ENCODE measurements at regions not wholly inside any gene's neighbourhood (a gene's known extent, or its start where the extent isn't known, plus 50 kb on each side); places are given as distances from the start of the nearest gene placed in this dataset.

GRCh38 chr4:133887723-133888122, 313.9 kb downstream of the PABPC4L start:
- Histone ChIP-seq H3K36me3 (ENCODE audit: insufficient read depth, low read length) (no peaks in the 10 kb centered on the region), H3K4me1 (ENCODE audit: insufficient read depth, low read length) (no peaks in the 10 kb centered on the region), H3K9me3 (ENCODE audit: control insufficient read depth, insufficient read depth, low read length) (no peaks in the 10 kb centered on the region), H3K9ac (ENCODE audit: low read depth, low read length) (no peak overlapping the region)

- no peaks in the 10 kb centered on the region for H3K9me3 ChIP-seq (ENCODE audit: control insufficient read depth, insufficient read depth, low read length)
- H3K9ac ChIP-seq (ENCODE audit: low read depth, low read length) = no peak overlapping the region
- H3K4me1 ChIP-seq (ENCODE audit: insufficient read depth, low read length) = peaks cover 14% of the 10 kb centered on the region
- H3K36me3 ChIP-seq (ENCODE audit: insufficient read depth, low read length) = no peaks in the 10 kb centered on the region
Observed at GRCh38 chr4:133869486-133869885, 332.1 kb downstream of the PABPC4L start.

- Histone ChIP-seq H3K9ac (ENCODE audit: low read depth, low read length) (no peak overlapping the region), H3K4me1 (ENCODE audit: insufficient read depth, low read length) (peaks cover 14% of the 10 kb centered on the region), H3K9me3 (ENCODE audit: control insufficient read depth, insufficient read depth, low read length) (no peaks in the 10 kb centered on the region), H3K36me3 (ENCODE audit: insufficient read depth, low read length) (no peaks in the 10 kb centered on the region)
Observed at GRCh38 chr4:133868856-133869255, 332.7 kb downstream of the PABPC4L start.

GRCh38 chr4:133866328-133866699, 335.3 kb downstream of the PABPC4L start:
- Histone ChIP-seq H3K9ac (ENCODE audit: low read depth, low read length) (no peak overlapping the region), H3K4me1 (ENCODE audit: insufficient read depth, low read length) (peaks cover 14% of the 10 kb centered on the region), H3K9me3 (ENCODE audit: control insufficient read depth, insufficient read depth, low read length) (no peaks in the 10 kb centered on the region), H3K36me3 (ENCODE audit: insufficient read depth, low read length) (no peaks in the 10 kb centered on the region)

GRCh38 chr4:133865612-133866327, 335.8 kb downstream of the PABPC4L start:
- H3K4me1 ChIP-seq (ENCODE audit: insufficient read depth, low read length) = peaks cover 14% of the 10 kb centered on the region

GRCh38 chr4:133863153-133863552, 338.4 kb downstream of the PABPC4L start:
- Histone ChIP-seq H3K36me3 (ENCODE audit: insufficient read depth, low read length) (no peaks in the 10 kb centered on the region), H3K9me3 (ENCODE audit: control insufficient read depth, insufficient read depth, low read length) (no peaks in the 10 kb centered on the region), H3K4me1 (ENCODE audit: insufficient read depth, low read length) (peaks cover 14% of the 10 kb centered on the region)

More at GRCh38 chr4:133865612-133866327, 335.8 kb downstream of the PABPC4L start:
- no peaks in the 10 kb centered on the region for H3K36me3 ChIP-seq (ENCODE audit: insufficient read depth, low read length)
- no peak overlapping the region for H3K9ac ChIP-seq (ENCODE audit: low read depth, low read length)
- H3K9me3 ChIP-seq (ENCODE audit: control insufficient read depth, insufficient read depth, low read length) = no peaks in the 10 kb centered on the region

GRCh38 chr4:133856731-133857355, 344.7 kb downstream of the PABPC4L start:
- Histone ChIP-seq H3K9ac (ENCODE audit: low read depth, low read length) (no peak overlapping the region), H3K4me1 (ENCODE audit: insufficient read depth, low read length) (no peaks in the 10 kb centered on the region), H3K9me3 (ENCODE audit: control insufficient read depth, insufficient read depth, low read length) (no peaks in the 10 kb centered on the region), H3K36me3 (ENCODE audit: insufficient read depth, low read length) (no peaks in the 10 kb centered on the region)

More at GRCh38 chr4:133863153-133863552, 338.4 kb downstream of the PABPC4L start:
- H3K9ac ChIP-seq (ENCODE audit: low read depth, low read length) = no peak overlapping the region

- Histone ChIP-seq H3K9ac (ENCODE audit: low read depth, low read length) (no peak overlapping the region), H3K4me1 (ENCODE audit: insufficient read depth, low read length) (no peaks in the 10 kb centered on the region), H3K36me3 (ENCODE audit: insufficient read depth, low read length) (no peaks in the 10 kb centered on the region), H3K9me3 (ENCODE audit: control insufficient read depth, insufficient read depth, low read length) (no peaks in the 10 kb centered on the region)
Observed at GRCh38 chr4:133855001-133855400, 346.6 kb downstream of the PABPC4L start.

GRCh38 chr4:133839326-133839725, 362.3 kb downstream of the PABPC4L start:
- no peak overlapping the region for H3K9ac ChIP-seq (ENCODE audit: low read depth, low read length)
- H3K36me3 ChIP-seq (ENCODE audit: insufficient read depth, low read length) = no peaks in the 10 kb centered on the region
- H3K4me1 ChIP-seq (ENCODE audit: insufficient read depth, low read length) = no peaks in the 10 kb centered on the region
- peaks cover 7% of the 10 kb centered on the region; the same call in 1 of the 2 replicates for H3K9me3 ChIP-seq (ENCODE audit: control insufficient read depth, insufficient read depth, low read length)

- Histone ChIP-seq H3K9me3 (ENCODE audit: control insufficient read depth, insufficient read depth, low read length) (0 out of 2 replicates have a peak, but pooled peaks cover 3% of the 10 kb centered on the region), H3K36me3 (ENCODE audit: insufficient read depth, low read length) (no peaks in the 10 kb centered on the region), H3K9ac (ENCODE audit: low read depth, low read length) (no peak overlapping the region), H3K4me1 (ENCODE audit: insufficient read depth, low read length) (no peaks in the 10 kb centered on the region)
Observed at GRCh38 chr4:133823177-133823576, 378.4 kb downstream of the PABPC4L start.

GRCh38 chr4:133812954-133813353, 388.6 kb downstream of the PABPC4L start:
- Histone ChIP-seq H3K9me3 (ENCODE audit: control insufficient read depth, insufficient read depth, low read length) (no peaks in the 10 kb centered on the region; the same call in 1 of the 2 replicates), H3K9ac (ENCODE audit: low read depth, low read length) (no peak overlapping the region), H3K4me1 (ENCODE audit: insufficient read depth, low read length) (no peaks in the 10 kb centered on the region), H3K36me3 (ENCODE audit: insufficient read depth, low read length) (no peaks in the 10 kb centered on the region)

GRCh38 chr4:133812236-133812635, 389.4 kb downstream of the PABPC4L start:
- H3K4me1 ChIP-seq (ENCODE audit: insufficient read depth, low read length) = no peaks in the 10 kb centered on the region
- no peak overlapping the region for H3K9ac ChIP-seq (ENCODE audit: low read depth, low read length)
- H3K9me3 ChIP-seq (ENCODE audit: control insufficient read depth, insufficient read depth, low read length) = no peaks in the 10 kb centered on the region; the same call in 1 of the 2 replicates
- no peaks in the 10 kb centered on the region for H3K36me3 ChIP-seq (ENCODE audit: insufficient read depth, low read length)

GRCh38 chr4:133808151-133808550, 393.4 kb downstream of the PABPC4L start:
- no peaks in the 10 kb centered on the region for H3K4me1 ChIP-seq (ENCODE audit: insufficient read depth, low read length)
- no peak overlapping the region for H3K9ac ChIP-seq (ENCODE audit: low read depth, low read length)
- H3K36me3 ChIP-seq (ENCODE audit: insufficient read depth, low read length) = no peaks in the 10 kb centered on the region
- H3K9me3 ChIP-seq (ENCODE audit: control insufficient read depth, insufficient read depth, low read length) = no peaks in the 10 kb centered on the region

- H3K9me3 ChIP-seq (ENCODE audit: control insufficient read depth, insufficient read depth, low read length) = no peaks in the 10 kb centered on the region
- peaks cover 5% of the 10 kb centered on the region; the same call in 1 of the 2 replicates for H3K4me1 ChIP-seq (ENCODE audit: insufficient read depth, low read length)
- no peak overlapping the region for H3K9ac ChIP-seq (ENCODE audit: low read depth, low read length)
- no peaks in the 10 kb centered on the region for H3K36me3 ChIP-seq (ENCODE audit: insufficient read depth, low read length)
Observed at GRCh38 chr4:133803341-133803740, 398.2 kb downstream of the PABPC4L start.
